Colonic mucosa (tissue), 4 donors: ENCODE measurements at regions not wholly inside any gene's neighbourhood (a gene's known extent, or its start where the extent isn't known, plus 50 kb on each side); places are given as distances from the start of the nearest gene placed in this dataset.

Experiments
- DNase-seq: peaks from one replicate; pipeline ENCODE4 v3.0.0-alpha.2; 2020
- H3K27ac ChIP-seq: fragments of 200-600 bp; one replicate; pipeline ENCODE4 v1.8.0; 2021
- H3K27me3 ChIP-seq: fragments of 200-600 bp; one replicate; pipeline ENCODE4 v1.8.0; 2021
- H3K36me3 ChIP-seq: fragments of 200-600 bp; one replicate; pipeline ENCODE4 v1.8.0; 2021
- H3K4me1 ChIP-seq: fragments of 200-600 bp; one replicate; pipeline ENCODE4 v1.8.0; 2021; ENCODE audit warnings: mild to moderate bottlenecking
- H3K4me3 ChIP-seq: fragments of 200-600 bp; one replicate; pipeline ENCODE4 v1.8.0; 2021
- H3K9ac ChIP-seq, 2 donors: one replicate each; pipeline ENCODE4 v1.7.0; 2013; ENCODE audit warnings: control low read depth in 2 of 2, low read depth in 2 of 2, low read length in 2 of 2
- H3K9me3 ChIP-seq: fragments of 200-600 bp; one replicate; pipeline ENCODE4 v1.8.0; 2021
- intact Hi-C: fragments of 100-400 bp; cut with DNase I; formaldehyde crosslinking; loops from one replicate; pipeline ENCODE4 v1.14.1; 2022
- TF ChIP-seq, protein P1 (sequence below): fragments of 200-600 bp; IDR thresholded peaks from one replicate; pipeline ENCODE4 v1.8.0; 2022; ENCODE audit warnings: antibody characterized with exemption, mild to moderate bottlenecking
- donor health status: healthy.
- donor health status: DM: no; HTN: no; CAD: no.
- donor health status: DM: no; HTN: no; CAD: no.

GRCh38 chr17:71484546-71484945, 636.3 kb upstream of the SOX9 start:
- H3K9ac ChIP-seq = no peak overlapping the region
- no peaks in the 10 kb centered on the region for H3K27me3 ChIP-seq
- H3K27ac ChIP-seq = no peak overlapping the region
- H3K4me1 ChIP-seq = no peaks in the 10 kb centered on the region
- TF ChIP-seq, protein P1, sequence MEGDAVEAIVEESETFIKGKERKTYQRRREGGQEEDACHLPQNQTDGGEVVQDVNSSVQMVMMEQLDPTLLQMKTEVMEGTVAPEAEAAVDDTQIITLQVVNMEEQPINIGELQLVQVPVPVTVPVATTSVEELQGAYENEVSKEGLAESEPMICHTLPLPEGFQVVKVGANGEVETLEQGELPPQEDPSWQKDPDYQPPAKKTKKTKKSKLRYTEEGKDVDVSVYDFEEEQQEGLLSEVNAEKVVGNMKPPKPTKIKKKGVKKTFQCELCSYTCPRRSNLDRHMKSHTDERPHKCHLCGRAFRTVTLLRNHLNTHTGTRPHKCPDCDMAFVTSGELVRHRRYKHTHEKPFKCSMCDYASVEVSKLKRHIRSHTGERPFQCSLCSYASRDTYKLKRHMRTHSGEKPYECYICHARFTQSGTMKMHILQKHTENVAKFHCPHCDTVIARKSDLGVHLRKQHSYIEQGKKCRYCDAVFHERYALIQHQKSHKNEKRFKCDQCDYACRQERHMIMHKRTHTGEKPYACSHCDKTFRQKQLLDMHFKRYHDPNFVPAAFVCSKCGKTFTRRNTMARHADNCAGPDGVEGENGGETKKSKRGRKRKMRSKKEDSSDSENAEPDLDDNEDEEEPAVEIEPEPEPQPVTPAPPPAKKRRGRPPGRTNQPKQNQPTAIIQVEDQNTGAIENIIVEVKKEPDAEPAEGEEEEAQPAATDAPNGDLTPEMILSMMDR = no peak
- DNase-seq = no peak
- H3K4me3 ChIP-seq = no peak overlapping the region
- intact Hi-C loops = no loop called here
- H3K9me3 ChIP-seq = no peaks in the 10 kb centered on the region
- no peaks in the 10 kb centered on the region for H3K36me3 ChIP-seq

DNA sequence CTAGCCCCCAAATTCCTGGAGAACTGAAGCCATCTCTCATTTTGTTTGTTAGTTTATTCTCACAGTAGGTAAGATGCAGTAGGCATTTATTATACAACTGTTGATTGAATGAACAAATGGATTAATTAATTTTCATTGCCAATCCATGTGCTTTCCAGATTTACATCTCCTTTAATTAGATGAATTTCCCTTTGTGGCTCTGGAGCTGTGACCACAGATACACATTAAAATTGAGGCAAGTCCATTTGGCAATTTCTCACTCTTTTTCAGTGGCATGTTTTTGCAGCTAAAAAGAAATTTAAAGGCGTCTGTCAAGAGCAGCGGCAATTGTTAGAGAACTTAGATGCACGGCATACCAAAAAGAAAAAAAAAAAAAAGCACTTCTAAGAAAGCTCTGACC, 635.4 kb upstream of the SOX9 start:
- TF ChIP-seq, protein P1 = no peak
- DNase-seq = no peak
- intact Hi-C loops = no loop called here

GRCh38 chr17:71486261-71486660, 634.6 kb upstream of the SOX9 start:
- no peak overlapping the region for H3K27ac ChIP-seq
- no peaks in the 10 kb centered on the region for H3K4me1 ChIP-seq
- no peaks in the 10 kb centered on the region for H3K27me3 ChIP-seq
- DNase-seq = no peak
- TF ChIP-seq, protein P1 = no peak
- H3K9ac ChIP-seq = no peak overlapping the region
- H3K9me3 ChIP-seq = no peaks in the 10 kb centered on the region
- no peak overlapping the region for H3K4me3 ChIP-seq
- H3K36me3 ChIP-seq = no peaks in the 10 kb centered on the region
- intact Hi-C loops = no loop called here

More for the DNA sequence above, 635.4 kb upstream of the SOX9 start:
- Histone ChIP-seq H3K9me3 (no peaks in the 10 kb centered on the region), H3K36me3 (no peaks in the 10 kb centered on the region), H3K27me3 (no peaks in the 10 kb centered on the region), H3K4me3 (no peak overlapping the region), H3K9ac (no peak overlapping the region), H3K4me1 (no peaks in the 10 kb centered on the region), H3K27ac (no peak overlapping the region)

DNA sequence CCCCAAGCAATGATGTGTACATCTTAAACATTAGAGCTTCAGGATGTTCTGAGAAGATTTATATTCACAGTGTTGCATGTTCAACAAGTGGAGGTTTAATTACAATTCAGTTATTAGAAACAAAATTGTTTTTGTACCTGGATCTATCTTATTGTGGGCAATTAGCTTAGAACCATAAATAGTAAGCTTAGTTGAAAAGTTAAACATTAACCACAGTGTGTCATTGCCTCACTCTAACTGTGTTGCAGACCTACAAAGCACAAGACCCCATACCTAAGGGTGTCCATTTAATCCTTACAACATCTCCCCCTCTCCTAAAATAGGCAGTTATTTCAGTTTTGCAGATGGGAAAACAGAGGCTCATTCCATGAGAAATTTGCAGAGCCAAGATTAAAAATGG, 632.0 kb upstream of the SOX9 start:
- TF ChIP-seq, protein P1 = no peak
- Histone ChIP-seq H3K9ac (no peak overlapping the region), H3K27me3 (no peaks in the 10 kb centered on the region), H3K36me3 (no peaks in the 10 kb centered on the region), H3K4me3 (no peak overlapping the region), H3K4me1 (no peaks in the 10 kb centered on the region), H3K9me3 (no peaks in the 10 kb centered on the region), H3K27ac (no peak overlapping the region)
- intact Hi-C loops = no loop called here
- no peak for DNase-seq

DNA sequence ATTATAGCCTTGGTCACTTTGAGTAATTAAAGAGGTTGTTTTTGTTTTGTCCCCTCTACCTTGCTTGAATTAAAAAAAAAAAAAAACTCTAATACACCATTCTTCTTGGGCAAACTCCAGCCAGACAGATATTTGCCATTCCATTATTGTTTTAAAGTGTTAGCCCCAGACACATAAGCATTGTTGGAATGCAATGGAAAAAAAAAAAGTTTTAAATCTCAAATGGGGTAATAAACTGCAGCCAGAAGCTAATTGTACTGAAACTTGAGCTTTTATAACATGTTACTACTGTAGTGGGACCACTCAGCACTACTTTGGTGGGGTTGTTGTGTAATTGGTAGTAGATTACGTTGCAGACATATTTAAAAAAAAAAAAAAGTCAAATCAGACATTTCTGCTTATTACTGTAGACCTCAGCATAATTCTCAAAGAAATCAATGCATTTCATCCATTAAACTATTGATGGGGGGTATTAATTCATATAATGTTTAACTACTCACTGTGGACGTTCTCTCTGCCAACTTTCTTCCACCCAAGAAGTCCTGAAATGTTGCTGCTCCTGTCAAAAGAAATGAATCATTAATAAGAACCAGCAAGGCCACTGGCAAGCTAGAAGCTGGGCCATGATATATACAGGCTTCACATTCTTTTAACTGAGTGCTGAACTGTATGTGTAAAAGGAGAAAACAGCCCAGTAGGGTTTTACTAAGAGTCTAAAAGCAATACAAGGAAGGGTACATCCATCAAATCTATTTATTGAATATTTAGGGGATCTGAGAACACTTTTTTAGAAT, 626.6 kb upstream of the SOX9 start:
- TF ChIP-seq, protein P1 = no peak
- Histone ChIP-seq H3K9ac (no peak overlapping the region), H3K36me3 (no peaks in the 10 kb centered on the region), H3K9me3 (no peaks in the 10 kb centered on the region), H3K27me3 (no peaks in the 10 kb centered on the region), H3K4me1 (no peaks in the 10 kb centered on the region), H3K4me3 (no peak overlapping the region), H3K27ac (no peak overlapping the region)
- DNase-seq = no peak
- intact Hi-C loops = no loop called here
